Endothelial cell of umbilical vein (primary cell): ENCODE measurements at regions not wholly inside any gene's neighbourhood (a gene's known extent, or its start where the extent isn't known, plus 50 kb on each side); places are given as distances from the start of the nearest gene placed in this dataset.

ENCODE experiments used
- EZH2 ChIP-seq: IDR thresholded peaks from 2 replicates; pipeline ENCODE4 v1.6.1; 2012; ENCODE audit warnings: borderline replicate concordance, low read depth, mild to moderate bottlenecking, moderate library complexity, low read length, inconsistent platforms; ENCODE audit not compliant: severe bottlenecking
- MAX ChIP-seq: IDR thresholded peaks from 2 replicates; pipeline ENCODE4 v1.6.1; 2011; ENCODE audit not compliant: insufficient read depth, insufficient read length
- MYC ChIP-seq: IDR thresholded peaks from one replicate; pipeline ENCODE4 v1.6.1; 2011; ENCODE audit warnings: mild to moderate bottlenecking, low read depth, low read length
- POLR2A ChIP-seq: IDR thresholded peaks from 2 replicates; pipeline ENCODE4 v1.6.1; 2012; ENCODE audit warnings: low read depth, mild to moderate bottlenecking, control low read depth, low read length
- POLR2AphosphoS5 ChIP-seq: IDR thresholded peaks from 2 replicates; pipeline ENCODE4 v1.6.1; 2012; ENCODE audit warnings: low read depth, mild to moderate bottlenecking, control low read depth, low read length, moderate library complexity; ENCODE audit not compliant: insufficient read depth
- TF ChIP-seq, protein P1 (sequence below), 2 donors: IDR thresholded peaks; 1 replicate in 1 of 2; 2 replicates in 1 of 2; pipeline ENCODE4 v1.5.1; 2011; ENCODE audit warnings: low read length in 2 of 2, mild to moderate bottlenecking in 2 of 2, moderate library complexity in 2 of 2, control low read depth in 1 of 2, inconsistent platforms in 1 of 2, low read depth in 1 of 2; ENCODE audit not compliant: insufficient read depth in 1 of 2; ENCODE audit errors: extremely low read depth in 1 of 2

- TF ChIP-seq, protein P1, sequence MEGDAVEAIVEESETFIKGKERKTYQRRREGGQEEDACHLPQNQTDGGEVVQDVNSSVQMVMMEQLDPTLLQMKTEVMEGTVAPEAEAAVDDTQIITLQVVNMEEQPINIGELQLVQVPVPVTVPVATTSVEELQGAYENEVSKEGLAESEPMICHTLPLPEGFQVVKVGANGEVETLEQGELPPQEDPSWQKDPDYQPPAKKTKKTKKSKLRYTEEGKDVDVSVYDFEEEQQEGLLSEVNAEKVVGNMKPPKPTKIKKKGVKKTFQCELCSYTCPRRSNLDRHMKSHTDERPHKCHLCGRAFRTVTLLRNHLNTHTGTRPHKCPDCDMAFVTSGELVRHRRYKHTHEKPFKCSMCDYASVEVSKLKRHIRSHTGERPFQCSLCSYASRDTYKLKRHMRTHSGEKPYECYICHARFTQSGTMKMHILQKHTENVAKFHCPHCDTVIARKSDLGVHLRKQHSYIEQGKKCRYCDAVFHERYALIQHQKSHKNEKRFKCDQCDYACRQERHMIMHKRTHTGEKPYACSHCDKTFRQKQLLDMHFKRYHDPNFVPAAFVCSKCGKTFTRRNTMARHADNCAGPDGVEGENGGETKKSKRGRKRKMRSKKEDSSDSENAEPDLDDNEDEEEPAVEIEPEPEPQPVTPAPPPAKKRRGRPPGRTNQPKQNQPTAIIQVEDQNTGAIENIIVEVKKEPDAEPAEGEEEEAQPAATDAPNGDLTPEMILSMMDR (IDR thresholded peaks at IDR 0.05; ENCODE audit: extremely low read depth in 1 of 2, insufficient read depth in 1 of 2, low read depth in 1 of 2, low read length in 2 of 2): no peak
- TF ChIP-seq POLR2A: no peak
- no peak for TF ChIP-seq POLR2AphosphoS5
- no peak for TF ChIP-seq MAX
- TF ChIP-seq EZH2: no peak
- TF ChIP-seq MYC: no peak
Measured at GRCh38 chr13:80052286-80052685, 288.6 kb downstream of the SPRY2 start.
